ENCODE measurements at regions not wholly inside any gene's neighbourhood (a gene's known extent, or its start where the extent isn't known, plus 50 kb on each side); places are given as distances from the start of the nearest gene placed in this dataset.

GRCh38 chr4:100696531-100696930 is 178.7 kb upstream of the EMCN start:
- H3K9ac ChIP-seq (ENCODE audit: low read length): no peak overlapping the region
- no peaks in the 10 kb centered on the region for H3K9me3 ChIP-seq (ENCODE audit: insufficient read depth, low read length)
- no peaks in the 10 kb centered on the region for H3K36me3 ChIP-seq (ENCODE audit: low read length)
- H3K9me2 ChIP-seq (replicated peaks; ENCODE audit: insufficient read depth, low read length): no peaks in the 10 kb centered on the region
- TF ChIP-seq CTCF (IDR thresholded peaks at IDR 0.05; ENCODE audit: insufficient read depth, low read length, poor library complexity, severe bottlenecking) (no peak), EZH2phosphoT487 (conservative IDR thresholded peaks at IDR 0.05; ENCODE audit: low read length) (no peak)
- no peaks in the 10 kb centered on the region for H4K20me1 ChIP-seq (ENCODE audit: low read depth, low read length)
- no peak overlapping the region for H3K4me2 ChIP-seq (ENCODE audit: low read depth, low read length, poor library complexity, severe bottlenecking)
- no peaks in the 10 kb centered on the region for H3F3A ChIP-seq (ENCODE audit: insufficient read depth)
- H3K27me3 ChIP-seq (ENCODE audit: low read length): no peaks in the 10 kb centered on the region
- no peaks in the 10 kb centered on the region for H3K79me2 ChIP-seq (ENCODE audit: insufficient read depth, low read length)
- H3K4me3 ChIP-seq (ENCODE audit: insufficient read depth, low read length, poor library complexity, severe bottlenecking): no peak overlapping the region
- no peak overlapping the region for H2AFZ ChIP-seq (ENCODE audit: low read depth, low read length, severe bottlenecking)
- no peak overlapping the region for H3K27ac ChIP-seq (ENCODE audit: low read depth, low read length)

- Histone ChIP-seq H3K79me2 (ENCODE audit: insufficient read depth, low read length) (no peaks in the 10 kb centered on the region), H3K4me2 (ENCODE audit: low read depth, low read length, poor library complexity, severe bottlenecking) (no peak overlapping the region), H2AFZ (ENCODE audit: low read depth, low read length, severe bottlenecking) (no peak overlapping the region), H4K20me1 (ENCODE audit: low read depth, low read length) (no peaks in the 10 kb centered on the region), H3K27me3 (ENCODE audit: low read length) (no peaks in the 10 kb centered on the region), H3K9ac (ENCODE audit: low read length) (no peak overlapping the region), H3K9me2 (replicated peaks; ENCODE audit: insufficient read depth, low read length) (no peaks in the 10 kb centered on the region), H3F3A (ENCODE audit: insufficient read depth) (no peaks in the 10 kb centered on the region), H3K27ac (ENCODE audit: low read depth, low read length) (no peak overlapping the region), H3K9me3 (ENCODE audit: insufficient read depth, low read length) (no peaks in the 10 kb centered on the region), H3K36me3 (ENCODE audit: low read length) (no peaks in the 10 kb centered on the region), H3K4me3 (ENCODE audit: insufficient read depth, low read length, poor library complexity, severe bottlenecking) (no peak overlapping the region)
- TF ChIP-seq EZH2phosphoT487 (conservative IDR thresholded peaks at IDR 0.05; ENCODE audit: low read length) (no peak), CTCF (IDR thresholded peaks at IDR 0.05; ENCODE audit: insufficient read depth, low read length, poor library complexity, severe bottlenecking) (no peak)
Measured at GRCh38 chr4:100695871-100696270, 178.0 kb upstream of the EMCN start.

GRCh38 chr4:100695039-100695654 is 177.3 kb upstream of the EMCN start:
- Histone ChIP-seq H3K4me2 (ENCODE audit: low read depth, low read length, poor library complexity, severe bottlenecking) (no peak overlapping the region), H3K9ac (ENCODE audit: low read length) (no peak overlapping the region), H3K79me2 (ENCODE audit: insufficient read depth, low read length) (no peaks in the 10 kb centered on the region), H3K27me3 (ENCODE audit: low read length) (no peaks in the 10 kb centered on the region), H3K9me3 (ENCODE audit: insufficient read depth, low read length) (no peaks in the 10 kb centered on the region), H3F3A (ENCODE audit: insufficient read depth) (no peaks in the 10 kb centered on the region), H3K27ac (ENCODE audit: low read depth, low read length) (no peak overlapping the region), H4K20me1 (ENCODE audit: low read depth, low read length) (no peaks in the 10 kb centered on the region), H3K4me3 (ENCODE audit: insufficient read depth, low read length, poor library complexity, severe bottlenecking) (no peak overlapping the region), H3K36me3 (ENCODE audit: low read length) (no peaks in the 10 kb centered on the region), H2AFZ (ENCODE audit: low read depth, low read length, severe bottlenecking) (no peak overlapping the region), H3K9me2 (replicated peaks; ENCODE audit: insufficient read depth, low read length) (no peaks in the 10 kb centered on the region)
- TF ChIP-seq CTCF (IDR thresholded peaks at IDR 0.05; ENCODE audit: insufficient read depth, low read length, poor library complexity, severe bottlenecking) (no peak), EZH2phosphoT487 (conservative IDR thresholded peaks at IDR 0.05; ENCODE audit: low read length) (no peak)

Measured in SU-DHL-6 (cell line).